ENCODE measurements at regions not wholly inside any gene's neighbourhood (a gene's known extent, or its start where the extent isn't known, plus 50 kb on each side); places are given as distances from the start of the nearest gene placed in this dataset.

DNA sequence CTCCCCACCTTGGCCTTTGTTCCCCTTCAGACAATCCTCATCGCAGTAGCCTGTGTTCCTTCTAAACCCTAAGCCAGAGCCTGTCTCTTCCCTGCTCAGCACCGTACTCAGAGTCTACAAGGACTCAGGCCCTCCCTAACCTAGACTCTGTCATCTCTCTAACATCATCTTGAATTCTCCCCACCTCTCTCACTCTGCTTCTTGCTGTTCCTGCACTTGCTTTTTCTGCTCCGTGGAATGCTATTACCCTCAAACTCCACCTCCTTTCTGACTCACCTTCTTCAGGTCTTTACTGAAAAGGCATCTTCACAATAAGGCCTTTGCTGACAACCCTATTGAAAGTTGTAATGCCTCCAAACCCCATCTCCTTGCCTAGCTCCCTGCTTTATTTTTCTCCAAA is 141.0 kb downstream of the DKK1 start:
- H3K4me3 ChIP-seq (replicated peaks; ENCODE audit: low read depth, low read length) = no peak overlapping the region
- DNase-seq (ENCODE audit: low read depth) = no peak
- no peak for TF ChIP-seq CTCF (IDR thresholded peaks at IDR 0.05; ENCODE audit: low read length, missing control alignments)

GRCh38 chr10:52459097-52459496 is 145.0 kb downstream of the DKK1 start:
- no peak overlapping the region for H3K4me3 ChIP-seq (replicated peaks; ENCODE audit: low read depth, low read length)
- DNase-seq (ENCODE audit: low read depth) = no peak
- TF ChIP-seq CTCF (IDR thresholded peaks at IDR 0.05; ENCODE audit: low read length, missing control alignments) = no peak

DNA sequence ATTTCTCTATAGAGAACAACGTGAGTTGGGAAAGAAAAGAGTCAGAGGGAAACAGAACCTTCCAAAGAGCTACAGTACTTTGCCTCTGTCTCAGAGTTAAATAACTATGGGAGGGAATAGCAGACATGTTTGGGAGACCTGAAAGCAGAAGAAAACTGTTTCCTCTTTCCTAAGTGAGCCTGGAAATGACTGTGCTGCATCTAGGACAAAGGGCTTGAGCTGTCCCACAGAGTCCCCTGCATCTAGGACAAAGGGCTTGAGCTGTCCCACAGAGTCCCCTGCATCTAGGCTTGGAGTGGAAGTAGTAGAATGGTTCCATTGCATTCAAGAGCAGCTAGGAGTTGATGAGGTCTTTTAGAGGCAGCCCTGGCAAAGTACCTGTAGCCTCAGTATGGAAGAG is 149.7 kb downstream of the DKK1 start:
- no peak for DNase-seq (ENCODE audit: low read depth)
- no peak for TF ChIP-seq CTCF (IDR thresholded peaks at IDR 0.05; ENCODE audit: low read length, missing control alignments)
- H3K4me3 ChIP-seq (replicated peaks; ENCODE audit: low read depth, low read length) = no peak overlapping the region

- no peak for DNase-seq (ENCODE audit: low read depth)
- H3K4me3 ChIP-seq (replicated peaks; ENCODE audit: low read depth, low read length) = no peak overlapping the region
- TF ChIP-seq CTCF (IDR thresholded peaks at IDR 0.05; ENCODE audit: low read length, missing control alignments) = no peak
These were observed 150.5 kb downstream of the DKK1 start for GRCh38 chr10:52464368-52465124.

- no peak for TF ChIP-seq CTCF (IDR thresholded peaks at IDR 0.05; ENCODE audit: low read length, missing control alignments)
- H3K4me3 ChIP-seq (replicated peaks; ENCODE audit: low read depth, low read length) = no peak overlapping the region
- DNase-seq (ENCODE audit: low read depth) = no peak
These were observed 151.1 kb downstream of the DKK1 start for GRCh38 chr10:52465202-52465601.

DNA sequence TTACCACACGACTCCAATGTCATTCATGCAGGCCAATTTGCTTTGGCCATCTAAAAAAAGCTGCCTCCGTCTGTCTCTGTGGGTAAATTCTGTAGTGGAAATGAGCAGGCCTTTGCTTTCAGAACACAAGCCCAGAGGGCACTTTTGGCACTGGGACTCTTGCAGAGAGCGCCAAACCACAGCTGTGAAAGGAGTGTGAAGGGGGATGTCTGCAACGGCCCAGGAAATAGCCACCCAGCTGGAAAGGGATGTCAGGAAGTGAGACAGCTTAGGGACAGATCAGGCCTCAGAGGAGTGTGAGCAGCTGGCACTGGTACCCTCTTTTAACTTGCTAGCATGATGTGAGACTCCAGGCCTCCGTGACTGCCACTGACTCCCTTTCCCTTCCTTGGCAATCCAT is 152.4 kb downstream of the DKK1 start:
- no peak overlapping the region for H3K4me3 ChIP-seq (replicated peaks; ENCODE audit: low read depth, low read length)
- no peak for DNase-seq (ENCODE audit: low read depth)
- no peak for TF ChIP-seq CTCF (IDR thresholded peaks at IDR 0.05; ENCODE audit: low read length, missing control alignments)
